Neural cell (in vitro differentiated cells): ENCODE measurements at regions not wholly inside any gene's neighbourhood (a gene's known extent, or its start where the extent isn't known, plus 50 kb on each side); places are given as distances from the start of the nearest gene placed in this dataset.

ENCODE experiments used
- EP300 ChIP-seq: fragments of 450-650 bp; conservative IDR thresholded peaks from 2 replicates; pipeline ENCODE4 v1.6.1; 2014; ENCODE audit warnings: antibody characterized with exemption, mild to moderate bottlenecking, moderate library complexity; ENCODE audit not compliant: poor library complexity, severe bottlenecking
- EZH2 ChIP-seq: fragments of 200-600, 300-800 bp; shearing (Covaris generic), sonication (generic); IDR thresholded peaks from 2 replicates; pipeline ENCODE4 v1.6.1; 2014; ENCODE audit warnings: antibody characterized with exemption, low read length, borderline replicate concordance, mild to moderate bottlenecking; ENCODE audit not compliant: insufficient read depth, poor library complexity, severe bottlenecking
- MXI1 ChIP-seq: fragments of 450-650 bp; conservative IDR thresholded peaks from 2 replicates; pipeline ENCODE4 v1.6.1; 2014; ENCODE audit warnings: antibody characterized with exemption, mild to moderate bottlenecking; ENCODE audit not compliant: poor library complexity, severe bottlenecking
- POLR2AphosphoS5 ChIP-seq: IDR thresholded peaks from 2 replicates; pipeline ENCODE4 v1.6.1; 2012
- RAD21 ChIP-seq: fragments of 450-650 bp; conservative IDR thresholded peaks from 2 replicates; pipeline ENCODE4 v1.6.1; 2014; ENCODE audit warnings: antibody characterized with exemption, mild to moderate bottlenecking, moderate library complexity
- REST ChIP-seq: IDR thresholded peaks from 2 replicates; pipeline ENCODE4 v1.6.1; 2012; ENCODE audit warnings: borderline replicate concordance
- SMC3 ChIP-seq: fragments of 450-650 bp; conservative IDR thresholded peaks from 2 replicates; pipeline ENCODE4 v1.6.1; 2014; ENCODE audit warnings: antibody characterized with exemption, mild to moderate bottlenecking, moderate library complexity; ENCODE audit not compliant: poor library complexity
- TAF1 ChIP-seq: IDR thresholded peaks from 2 replicates; pipeline ENCODE4 v1.6.1; 2012; ENCODE audit warnings: low read depth
- TF ChIP-seq, protein P1 (sequence below): fragments of 450-650 bp; IDR thresholded peaks from 2 replicates; pipeline ENCODE4 v1.5.1; 2014; ENCODE audit warnings: antibody characterized with exemption, mild to moderate bottlenecking, moderate library complexity; ENCODE audit not compliant: poor library complexity, severe bottlenecking

GRCh38 chr9:108442627-108443018, 413.2 kb downstream of the ACTL7B start:
- TF ChIP-seq, protein P1, sequence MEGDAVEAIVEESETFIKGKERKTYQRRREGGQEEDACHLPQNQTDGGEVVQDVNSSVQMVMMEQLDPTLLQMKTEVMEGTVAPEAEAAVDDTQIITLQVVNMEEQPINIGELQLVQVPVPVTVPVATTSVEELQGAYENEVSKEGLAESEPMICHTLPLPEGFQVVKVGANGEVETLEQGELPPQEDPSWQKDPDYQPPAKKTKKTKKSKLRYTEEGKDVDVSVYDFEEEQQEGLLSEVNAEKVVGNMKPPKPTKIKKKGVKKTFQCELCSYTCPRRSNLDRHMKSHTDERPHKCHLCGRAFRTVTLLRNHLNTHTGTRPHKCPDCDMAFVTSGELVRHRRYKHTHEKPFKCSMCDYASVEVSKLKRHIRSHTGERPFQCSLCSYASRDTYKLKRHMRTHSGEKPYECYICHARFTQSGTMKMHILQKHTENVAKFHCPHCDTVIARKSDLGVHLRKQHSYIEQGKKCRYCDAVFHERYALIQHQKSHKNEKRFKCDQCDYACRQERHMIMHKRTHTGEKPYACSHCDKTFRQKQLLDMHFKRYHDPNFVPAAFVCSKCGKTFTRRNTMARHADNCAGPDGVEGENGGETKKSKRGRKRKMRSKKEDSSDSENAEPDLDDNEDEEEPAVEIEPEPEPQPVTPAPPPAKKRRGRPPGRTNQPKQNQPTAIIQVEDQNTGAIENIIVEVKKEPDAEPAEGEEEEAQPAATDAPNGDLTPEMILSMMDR = no peak
- TF ChIP-seq POLR2AphosphoS5 (no peak), EP300 (no peak), SMC3 (no peak), RAD21 (no peak), EZH2 (no peak), TAF1 (no peak), REST (no peak), MXI1 (no peak)
